ENCODE measurements at regions not wholly inside any gene's neighbourhood (a gene's known extent, or its start where the extent isn't known, plus 50 kb on each side); places are given as distances from the start of the nearest gene placed in this dataset.
"Not testable (repeated sequence)": the region's sequence is repeated elsewhere in the genome, so short reads cannot be mapped to it uniquely, and the experiment has no call there.

- H3K79me2 ChIP-seq (ENCODE audit: insufficient read depth); H3K27ac ChIP-seq (ENCODE audit: low read depth in 2 of 2, low read length in 1 of 2); H3F3A ChIP-seq (replicated peaks; ENCODE audit: insufficient read depth); H3K4me3 ChIP-seq (ENCODE audit: low read depth in 2 of 2, low read length in 1 of 2); CTCF ChIA-PET; POLR2A ChIA-PET; H3K9me2 ChIP-seq; DNase-seq; H3K27me3 ChIP-seq (ENCODE audit: insufficient read depth); H3K4me1 ChIP-seq (ENCODE audit: control insufficient read depth in 1 of 2, insufficient read depth in 2 of 2, low read depth in 1 of 2, low read length in 1 of 2); H2AFZ ChIP-seq (ENCODE audit: low read depth); H4K20me1 ChIP-seq (ENCODE audit: insufficient read depth); H3K36me3 ChIP-seq (replicated peaks in 1 of 2; ENCODE audit: control insufficient read depth in 1 of 2, insufficient read depth in 2 of 2, low read length in 1 of 2); H3K4me2 ChIP-seq; H3K9ac ChIP-seq: not testable (repeated sequence)
- H3K9me3 ChIP-seq, result peaks cover 24% of the 10 kb centered on the region; the same call in 1 of the 2 replicates
- WGBS (ENCODE audit: low lambda C conversion rate), result 45% methylated on average over 2 of the region's 2 CpGs
Observed at GRCh38 chr12:46641649-46642048, 184.1 kb downstream of the SLC38A4 start.

GRCh38 chr12:46635818-46636217 is 190.0 kb downstream of the SLC38A4 start:
- Histone ChIP-seq H2AFZ (ENCODE audit: low read depth) (no peak overlapping the region), H3K9ac (no peak overlapping the region), H3K36me3 (replicated peaks in 1 of 2; ENCODE audit: control insufficient read depth in 1 of 2, insufficient read depth in 2 of 2, low read length in 1 of 2) (no peaks in the 10 kb centered on the region), H3K4me1 (ENCODE audit: control insufficient read depth in 1 of 2, insufficient read depth in 2 of 2, low read depth in 1 of 2, low read length in 1 of 2) (no peaks in the 10 kb centered on the region), H3K27me3 (ENCODE audit: insufficient read depth) (no peaks in the 10 kb centered on the region), H4K20me1 (ENCODE audit: insufficient read depth) (no peaks in the 10 kb centered on the region), H3K9me2 (no peaks in the 10 kb centered on the region), H3K4me3 (ENCODE audit: low read depth in 2 of 2, low read length in 1 of 2) (no peak overlapping the region), H3K27ac (ENCODE audit: low read depth in 2 of 2, low read length in 1 of 2) (no peak overlapping the region), H3K79me2 (ENCODE audit: insufficient read depth) (no peaks in the 10 kb centered on the region), H3K9me3 (peaks cover 22% of the 10 kb centered on the region), H3K4me2 (no peak overlapping the region), H3F3A (replicated peaks; ENCODE audit: insufficient read depth) (no peaks in the 10 kb centered on the region)
- ChIA-PET CTCF (no interaction called here), POLR2A (no interaction called here)
- no peak for DNase-seq
- TF ChIP-seq SIN3A (IDR thresholded peaks at IDR 0.05; ENCODE audit: borderline replicate concordance, low read depth, low read length), result no peak
- TF ChIP-seq RCOR1 (IDR thresholded peaks at IDR 0.05; ENCODE audit: low read length), result no peak
- no peak for TF ChIP-seq TCF12 (IDR thresholded peaks at IDR 0.05)
- no peak for TF ChIP-seq IRF3 (IDR thresholded peaks at IDR 0.05; ENCODE audit: low read depth, low read length)
- TF ChIP-seq POLR2AphosphoS5 (IDR thresholded peaks at IDR 0.05; ENCODE audit: low read depth, low read length), result no peak
- TF ChIP-seq CTCF (IDR thresholded peaks at IDR 0.05), result no peak
- TF ChIP-seq JUND (IDR thresholded peaks at IDR 0.05), result no peak

GRCh38 chr12:46629331-46630229 is 196.2 kb downstream of the SLC38A4 start:
- H3F3A ChIP-seq (replicated peaks; ENCODE audit: insufficient read depth), result no peaks in the 10 kb centered on the region
- WGBS (ENCODE audit: low lambda C conversion rate), result 56% methylated on average over 4 of the region's 4 CpGs
- H2AFZ ChIP-seq (ENCODE audit: low read depth), result no peak overlapping the region
- H3K27me3 ChIP-seq (ENCODE audit: insufficient read depth), result no peaks in the 10 kb centered on the region
- H3K4me1 ChIP-seq (ENCODE audit: control insufficient read depth in 1 of 2, insufficient read depth in 2 of 2, low read depth in 1 of 2, low read length in 1 of 2), result peaks cover 0 to 8% of the 10 kb centered on the region in 2 experiments; a peak in 1 of 4 replicates
- H3K9ac ChIP-seq, result no peak overlapping the region
- no peak overlapping the region for H3K4me3 ChIP-seq (ENCODE audit: low read depth in 2 of 2, low read length in 1 of 2)
- H3K27ac ChIP-seq (ENCODE audit: low read depth in 2 of 2, low read length in 1 of 2), result no peak overlapping the region
- H3K9me2 ChIP-seq, result no peaks in the 10 kb centered on the region
- H4K20me1 ChIP-seq (ENCODE audit: insufficient read depth), result no peaks in the 10 kb centered on the region
- no peaks in the 10 kb centered on the region for H3K9me3 ChIP-seq
- H3K4me2 ChIP-seq, result no peak overlapping the region
- ChIA-PET CTCF (no interaction called here), POLR2A (no interaction called here)
- no peak for DNase-seq
- H3K36me3 ChIP-seq (replicated peaks in 1 of 2; ENCODE audit: control insufficient read depth in 1 of 2, insufficient read depth in 2 of 2, low read length in 1 of 2), result no peaks in the 10 kb centered on the region
- no peaks in the 10 kb centered on the region for H3K79me2 ChIP-seq (ENCODE audit: insufficient read depth)
- TF ChIP-seq IRF3 (IDR thresholded peaks at IDR 0.05; ENCODE audit: low read depth, low read length) (no peak), GABPA (IDR thresholded peaks at IDR 0.05; ENCODE audit: low read depth) (no peak), MAX (IDR thresholded peaks at IDR 0.05; ENCODE audit: low read depth) (no peak), FOXJ3 (CRISPR knock-in tag; IDR thresholded peaks at IDR 0.05) (no peak), SMC3 (IDR thresholded peaks at IDR 0.05; ENCODE audit: low read depth, low read length) (no peak), EZH2phosphoT487 (IDR thresholded peaks at IDR 0.05; ENCODE audit: borderline replicate concordance, low read depth) (no peak), RFX5 (IDR thresholded peaks at IDR 0.05; ENCODE audit: low read length) (no peak), ZBTB33 (IDR thresholded peaks at IDR 0.05; ENCODE audit: borderline replicate concordance, low read depth) (no peak), RXRA (IDR thresholded peaks at IDR 0.05; ENCODE audit: borderline replicate concordance, low read depth) (no peak), ELF1 (IDR thresholded peaks at IDR 0.05) (no peak)
